GM19239 (cell line): ENCODE measurements at regions not wholly inside any gene's neighbourhood (a gene's known extent, or its start where the extent isn't known, plus 50 kb on each side); places are given as distances from the start of the nearest gene placed in this dataset.
"Not testable (repeated sequence)": the region's sequence is repeated elsewhere in the genome, so short reads cannot be mapped to it uniquely, and the experiment has no call there.

Experiments used
- DNase-seq: peaks from one replicate; pipeline ENCODE4 v3.0.0; 2011; ENCODE audit warnings: low spot score; ENCODE audit not compliant: insufficient read length
- FAIRE-seq: peaks from 2 replicates; lab custom pipeline; 2011; peaks lifted over from hg19 to GRCh38; lab: Jason Lieb, UNC

DNA sequence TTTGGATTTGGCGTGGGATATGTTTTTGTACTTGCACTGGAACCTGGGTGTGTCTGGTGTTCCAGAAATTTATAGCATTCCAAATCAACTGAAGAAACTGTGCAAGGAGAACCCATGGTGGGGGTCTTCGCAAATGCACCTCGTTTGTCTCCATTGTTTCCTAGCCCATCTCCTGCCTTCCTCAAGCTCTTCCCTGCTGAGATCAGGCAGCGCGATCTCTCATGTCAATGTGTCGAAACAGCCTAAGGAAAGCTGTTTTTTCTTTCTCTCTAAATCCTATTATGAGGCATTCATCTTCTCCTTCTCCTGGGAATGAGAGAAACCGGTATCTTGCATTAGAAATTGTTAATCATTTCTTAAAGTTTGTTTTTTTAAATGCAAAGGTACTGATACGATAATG, 131.0 kb downstream of the KLF5 start:
- no peak for FAIRE-seq
- no peak for DNase-seq

DNA sequence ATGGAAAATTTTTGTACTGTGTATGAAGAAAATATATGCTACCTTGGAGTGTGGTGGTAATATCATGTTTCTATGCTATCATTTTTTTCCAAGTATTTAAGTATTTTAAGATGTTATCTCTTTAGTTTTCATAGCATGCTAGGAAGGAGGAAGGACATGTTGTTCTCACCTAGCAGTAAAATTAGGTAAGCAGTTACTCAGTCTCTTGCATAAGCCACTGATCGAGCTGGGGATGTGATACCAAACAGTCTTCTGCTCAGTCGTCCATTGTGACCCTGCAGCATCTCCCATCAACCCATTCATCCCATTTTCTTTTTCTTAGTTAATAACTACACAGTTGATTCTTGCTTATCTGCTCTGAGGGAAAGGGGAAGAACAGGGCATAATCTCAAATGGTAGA, 130.6 kb downstream of the KLF5 start:
- no peak for DNase-seq
- FAIRE-seq, result no peak

DNA sequence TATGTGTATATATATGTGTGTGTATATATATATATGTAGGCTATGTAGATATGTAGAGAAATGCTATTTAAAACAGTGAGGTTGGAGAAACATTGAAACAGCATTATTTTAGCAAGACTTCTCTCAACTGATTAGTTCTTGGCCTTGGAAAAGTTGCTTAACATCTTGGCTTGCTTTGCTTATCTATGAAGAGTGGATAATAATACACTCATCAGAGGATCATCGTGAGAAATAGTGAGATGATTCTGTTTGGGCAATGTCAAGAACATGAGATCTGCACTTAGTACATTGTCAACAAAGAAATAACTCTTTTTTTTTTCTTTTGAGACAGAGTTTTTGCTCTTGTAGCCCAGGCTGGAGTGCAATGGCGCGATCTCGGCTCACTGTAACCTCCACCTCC, 128.3 kb downstream of the KLF5 start:
- FAIRE-seq, result no peak
- DNase-seq, result no peak

DNA sequence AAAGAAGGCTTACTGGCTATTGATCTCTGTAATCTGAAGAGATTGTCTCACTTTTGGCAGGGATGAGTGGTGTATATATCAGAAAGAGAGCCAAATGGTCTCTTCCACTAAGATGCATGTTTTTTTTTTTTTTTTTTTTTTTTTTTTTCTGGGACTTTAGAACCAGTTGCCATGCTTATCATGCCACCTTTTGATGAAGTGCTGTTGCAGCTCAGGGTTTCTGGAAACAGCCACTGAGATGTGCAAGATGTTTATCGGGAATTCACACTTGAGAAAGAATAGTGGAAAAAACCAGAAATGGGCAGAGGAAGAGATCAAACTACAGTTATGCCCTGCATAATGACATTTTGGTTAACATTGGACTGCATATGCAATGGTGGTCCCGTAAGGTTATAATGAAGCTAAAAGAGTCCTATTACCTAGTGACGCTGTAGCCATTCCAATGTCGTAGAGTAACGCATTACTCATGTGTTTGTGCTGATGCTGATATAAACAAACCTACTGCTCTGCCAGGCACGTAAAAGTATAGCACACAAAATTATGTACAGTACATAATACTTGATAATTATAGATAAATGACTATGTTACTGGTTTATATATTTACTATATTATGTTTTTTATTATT, 121.0 kb downstream of the KLF5 start:
- DNase-seq (no peak), FAIRE-seq (no peak)

DNA sequence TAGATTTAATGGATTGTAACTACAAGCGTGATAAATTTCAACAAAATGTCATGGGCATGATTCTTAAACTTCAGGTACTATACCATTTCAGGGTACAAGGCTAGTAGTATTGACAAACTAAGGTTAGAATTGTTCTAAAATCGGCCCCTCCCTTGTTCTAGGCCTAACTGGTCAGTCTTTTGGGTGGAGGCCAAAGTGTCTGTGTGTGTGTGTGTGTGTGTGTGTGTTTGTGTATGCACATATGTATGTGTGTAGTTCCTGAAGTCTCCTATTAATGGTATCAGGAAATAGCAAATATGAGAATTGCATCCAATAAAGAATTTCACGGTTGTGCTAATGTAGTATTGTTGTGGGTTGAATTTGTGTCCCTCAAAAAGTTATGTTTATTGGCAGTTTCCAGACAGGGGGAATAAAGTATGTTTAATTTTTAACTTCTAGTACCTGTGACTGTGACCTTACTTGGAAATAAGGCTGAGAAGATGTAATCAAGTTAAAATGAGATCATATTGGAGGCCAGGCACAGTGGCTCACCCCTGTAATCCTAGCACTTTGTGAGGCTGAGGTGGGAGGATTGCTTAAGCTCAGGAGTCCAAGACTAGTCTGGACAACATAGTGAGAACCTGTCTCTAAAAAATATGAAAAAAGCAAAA, 119.2 kb downstream of the KLF5 start:
- DNase-seq, result no peak
- FAIRE-seq, result no peak

DNA sequence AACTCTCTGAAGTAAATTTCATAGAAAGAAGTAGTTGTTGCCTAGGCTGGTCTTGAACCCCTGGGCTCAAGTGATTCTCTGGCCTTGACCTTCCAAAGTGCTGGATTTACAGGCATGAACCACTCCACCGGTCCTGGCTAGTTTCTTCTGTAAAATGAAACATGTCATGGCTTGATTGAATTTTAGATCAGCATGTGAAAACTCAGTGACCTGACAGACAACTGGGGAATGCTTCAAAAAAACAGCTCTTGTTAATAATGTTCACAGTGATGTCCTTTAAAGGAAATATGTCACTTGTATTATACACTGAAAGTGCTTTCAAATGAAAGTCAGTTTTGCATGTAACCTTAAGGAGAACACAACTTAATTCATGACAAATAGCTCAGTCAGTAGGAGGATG, 118.2 kb downstream of the KLF5 start:
- FAIRE-seq (no peak), DNase-seq (no peak)

DNA sequence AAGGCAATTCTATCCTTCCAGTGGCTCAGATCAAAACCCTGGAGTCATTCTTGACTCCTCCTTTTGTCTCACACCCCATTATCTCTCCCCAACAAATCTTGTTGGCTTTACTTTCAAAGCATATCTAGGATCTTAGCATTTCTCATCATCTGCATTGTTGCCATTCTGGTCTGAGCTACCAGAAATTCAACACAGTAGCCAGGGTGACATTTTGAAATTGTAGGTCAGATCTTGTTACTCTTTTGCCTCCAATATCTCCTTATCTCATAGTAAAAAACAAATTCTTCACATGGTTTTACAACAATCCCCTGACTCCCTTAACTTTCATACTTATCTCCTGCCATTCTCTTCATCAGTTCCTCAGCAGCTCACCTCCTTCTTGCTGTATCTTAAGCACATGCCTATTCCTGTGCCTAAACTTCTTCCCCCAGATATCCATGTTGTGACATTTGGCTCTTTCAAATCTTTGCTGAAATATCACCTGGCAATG, 115.8 kb downstream of the KLF5 start:
- DNase-seq (no peak), FAIRE-seq (no peak)

DNA sequence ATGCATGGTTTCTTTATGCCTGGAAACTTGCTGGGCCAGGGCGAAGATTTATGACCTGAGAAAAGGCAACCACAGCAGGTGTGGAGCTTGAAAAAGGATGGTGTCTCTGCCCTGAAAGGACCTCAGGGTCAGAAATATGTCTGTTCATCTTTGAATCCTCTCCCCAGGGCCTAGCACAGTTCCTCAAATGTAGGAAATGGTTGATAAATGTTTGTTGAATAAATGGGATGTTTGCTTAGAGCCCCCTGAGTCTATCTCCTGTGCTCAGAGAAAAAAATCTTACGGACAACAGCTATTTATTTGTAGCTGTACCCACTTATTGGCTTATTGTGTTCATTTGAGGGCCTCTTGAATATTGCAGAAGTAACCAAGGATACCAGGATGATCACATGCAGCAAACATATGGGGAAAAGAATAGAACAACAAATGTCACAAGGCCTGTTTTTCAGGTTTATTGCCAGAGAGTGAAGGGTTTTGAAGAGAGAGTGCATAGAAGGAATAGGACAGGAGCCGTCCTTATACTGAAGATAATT, 114.5 kb downstream of the KLF5 start:
- no peak for DNase-seq
- no peak for FAIRE-seq

DNA sequence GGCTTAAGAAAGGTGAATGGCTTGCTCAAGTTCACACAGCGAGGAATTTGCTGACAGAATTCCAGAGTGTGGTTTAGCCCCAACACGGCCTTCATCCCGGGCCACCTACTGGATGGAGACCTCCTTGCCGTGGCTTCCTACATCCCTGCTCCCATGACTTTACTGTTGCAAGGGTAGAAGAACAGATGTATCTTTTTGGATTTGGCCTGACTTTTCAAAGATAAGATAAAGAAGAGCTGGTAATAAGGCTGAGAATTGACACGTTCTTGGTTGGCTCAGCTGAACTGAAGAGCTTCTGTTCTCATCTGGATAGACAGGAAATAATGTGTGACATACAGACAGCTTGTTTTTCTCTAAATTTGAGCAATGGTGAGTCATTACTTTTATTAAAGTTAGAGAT, 113.1 kb downstream of the KLF5 start:
- FAIRE-seq, result no peak
- no peak for DNase-seq

DNA sequence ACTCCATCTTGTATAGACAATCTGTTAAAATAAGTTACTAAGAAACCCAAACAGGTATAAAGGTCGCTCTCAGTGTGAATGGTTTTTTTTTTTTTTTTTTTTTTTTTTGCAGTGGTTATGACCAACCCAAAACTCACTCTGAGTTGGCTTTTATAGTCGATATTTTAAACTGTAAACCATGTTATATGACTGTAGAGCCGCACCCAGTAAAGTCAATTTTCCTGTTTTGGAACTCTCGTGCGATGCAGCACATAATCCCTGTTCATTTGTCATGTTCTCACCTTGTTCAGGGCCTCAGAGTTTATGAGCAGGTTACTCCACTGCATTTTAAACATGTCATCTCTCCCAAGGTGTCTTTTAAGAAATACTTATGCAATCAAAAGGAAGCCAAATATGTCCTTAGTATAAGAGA, 112.5 kb downstream of the KLF5 start:
- FAIRE-seq, result no peak

DNA sequence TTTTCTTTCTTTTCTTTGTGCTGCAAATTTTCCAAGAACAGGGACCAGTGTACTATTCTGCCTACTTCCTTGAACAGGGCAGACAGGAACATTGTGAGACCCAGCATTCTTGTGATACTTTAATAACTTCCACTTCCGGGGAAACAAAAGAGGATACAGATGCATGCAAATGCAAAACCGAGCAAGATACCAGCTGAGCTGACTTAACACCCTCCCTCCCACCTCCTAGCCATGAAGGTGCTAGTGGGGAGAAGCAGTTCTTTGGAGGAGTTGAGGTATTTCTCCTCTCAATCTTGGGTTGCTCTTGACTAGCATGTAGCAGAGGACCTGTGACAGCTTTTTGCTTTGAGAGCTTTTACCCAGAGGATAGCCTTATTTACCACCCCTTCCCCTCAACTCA, 111.2 kb downstream of the KLF5 start:
- FAIRE-seq (no peak), DNase-seq (no peak)

More for the DNA sequence above, 112.5 kb downstream of the KLF5 start:
- no peak for DNase-seq

DNA sequence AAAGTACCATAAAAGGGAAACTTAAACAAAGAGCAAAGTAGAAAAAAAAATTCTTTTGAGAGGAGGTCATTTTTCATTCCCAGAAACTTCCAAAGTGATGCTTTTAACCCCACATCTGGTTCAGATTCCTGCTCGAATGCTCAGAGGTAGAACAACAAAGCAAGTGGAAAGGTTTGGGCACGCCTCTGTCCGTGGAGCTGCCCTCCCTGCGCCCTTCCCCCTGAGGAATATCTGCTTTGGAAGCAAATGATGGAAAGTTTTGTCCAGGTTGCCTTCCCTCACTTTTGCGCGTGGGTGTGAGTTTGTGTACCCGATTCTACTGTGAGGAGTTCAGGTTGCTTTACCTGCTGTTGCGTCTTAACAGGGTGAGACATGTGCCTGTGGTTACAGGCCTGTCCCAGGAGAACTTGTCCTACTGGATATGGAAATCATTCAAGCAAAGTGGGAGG, 110.2 kb downstream of the KLF5 start:
- FAIRE-seq, result no peak

DNA sequence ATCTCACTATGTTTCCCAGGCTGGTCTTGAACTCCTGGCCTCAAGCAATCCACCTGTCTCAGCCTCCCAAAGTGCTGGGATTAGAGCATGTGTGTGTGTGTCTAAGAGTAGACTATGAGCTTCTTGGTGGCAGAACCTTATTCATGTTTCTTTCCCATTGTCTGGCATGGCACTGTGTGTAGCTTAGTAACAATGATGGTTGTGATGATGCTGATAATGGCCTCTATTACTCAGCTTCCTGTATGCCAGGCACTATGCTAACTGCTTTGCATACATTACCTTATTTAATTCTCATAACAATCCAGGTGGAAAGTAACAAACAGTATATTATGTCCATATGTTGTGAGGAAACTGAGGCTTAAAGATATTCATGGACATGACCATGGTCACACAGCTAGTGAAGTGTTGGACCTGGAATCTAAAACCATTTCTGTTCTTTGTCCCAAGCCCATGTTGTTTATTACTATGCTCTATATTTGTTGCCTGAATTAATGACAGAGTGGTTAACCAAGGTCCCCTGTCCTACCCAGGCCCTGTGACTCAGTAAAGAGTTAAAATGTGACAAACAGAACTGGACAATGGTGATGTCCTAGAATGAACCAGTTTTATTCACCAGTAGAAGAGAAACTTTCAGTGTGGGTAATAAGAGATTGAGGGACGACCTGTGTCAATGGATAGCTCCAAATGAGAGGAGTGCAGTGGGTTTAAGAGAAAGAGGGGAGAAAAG, 109.6 kb downstream of the KLF5 start:
- FAIRE-seq, result no peak
- no peak for DNase-seq

More for the DNA sequence above, 110.2 kb downstream of the KLF5 start:
- DNase-seq, result no peak

DNA sequence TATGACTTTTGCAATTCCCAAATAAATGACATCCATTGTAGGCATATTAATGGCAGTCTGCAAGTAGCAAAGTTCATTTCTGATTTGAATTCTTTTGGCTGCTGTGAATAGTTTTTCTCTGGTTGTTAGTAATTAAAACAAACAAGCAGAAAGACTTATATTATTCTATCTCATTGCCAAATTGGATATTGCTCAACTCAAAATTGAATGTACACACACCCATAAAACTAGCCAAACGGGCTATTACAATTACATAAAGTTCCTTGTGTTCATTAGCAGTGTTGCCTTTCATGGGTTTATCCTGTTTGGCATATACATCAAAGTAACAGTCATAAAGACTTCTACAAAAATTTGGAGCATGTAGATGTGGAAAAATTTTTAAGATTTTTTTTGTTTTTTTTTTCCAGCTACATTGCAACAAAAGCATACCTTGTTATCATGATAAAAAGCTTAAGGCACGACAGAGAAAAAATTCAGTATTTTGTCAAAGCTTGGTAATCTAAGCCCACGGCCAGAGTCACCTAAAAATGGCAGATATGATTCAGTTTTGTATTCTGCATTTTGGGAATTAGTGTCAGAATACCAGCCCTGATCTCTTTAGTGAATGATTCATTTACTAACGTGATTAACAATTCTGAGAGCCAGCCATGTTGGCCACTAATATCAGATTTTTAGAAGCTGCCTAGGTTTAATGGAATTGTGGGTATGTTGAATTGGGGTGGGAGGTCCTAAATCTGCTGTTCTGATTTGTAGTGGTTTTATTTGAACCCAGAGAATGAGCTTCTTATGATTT, 108.4 kb downstream of the KLF5 start:
- FAIRE-seq, result no peak
- DNase-seq, result no peak

DNA sequence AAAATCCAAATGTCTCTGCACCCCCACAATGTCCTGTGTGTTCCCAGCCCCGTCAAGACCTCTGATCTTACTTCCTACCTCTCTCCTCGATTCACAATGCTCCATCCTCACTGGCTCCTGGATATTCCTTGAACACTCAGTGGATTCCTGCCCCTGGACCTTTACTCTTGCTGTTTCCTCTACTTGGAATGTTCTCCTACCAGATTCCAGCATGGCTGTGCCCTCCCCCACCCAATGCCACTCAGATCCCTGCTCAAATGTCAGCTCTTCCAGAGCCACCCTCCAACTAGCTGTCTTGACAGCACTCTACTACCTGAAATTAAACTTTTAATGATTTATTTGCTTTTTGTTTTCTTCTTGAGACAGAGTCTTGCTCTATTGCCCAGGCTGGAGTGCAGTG, 107.4 kb downstream of the KLF5 start:
- DNase-seq (no peak), FAIRE-seq (no peak)

DNA sequence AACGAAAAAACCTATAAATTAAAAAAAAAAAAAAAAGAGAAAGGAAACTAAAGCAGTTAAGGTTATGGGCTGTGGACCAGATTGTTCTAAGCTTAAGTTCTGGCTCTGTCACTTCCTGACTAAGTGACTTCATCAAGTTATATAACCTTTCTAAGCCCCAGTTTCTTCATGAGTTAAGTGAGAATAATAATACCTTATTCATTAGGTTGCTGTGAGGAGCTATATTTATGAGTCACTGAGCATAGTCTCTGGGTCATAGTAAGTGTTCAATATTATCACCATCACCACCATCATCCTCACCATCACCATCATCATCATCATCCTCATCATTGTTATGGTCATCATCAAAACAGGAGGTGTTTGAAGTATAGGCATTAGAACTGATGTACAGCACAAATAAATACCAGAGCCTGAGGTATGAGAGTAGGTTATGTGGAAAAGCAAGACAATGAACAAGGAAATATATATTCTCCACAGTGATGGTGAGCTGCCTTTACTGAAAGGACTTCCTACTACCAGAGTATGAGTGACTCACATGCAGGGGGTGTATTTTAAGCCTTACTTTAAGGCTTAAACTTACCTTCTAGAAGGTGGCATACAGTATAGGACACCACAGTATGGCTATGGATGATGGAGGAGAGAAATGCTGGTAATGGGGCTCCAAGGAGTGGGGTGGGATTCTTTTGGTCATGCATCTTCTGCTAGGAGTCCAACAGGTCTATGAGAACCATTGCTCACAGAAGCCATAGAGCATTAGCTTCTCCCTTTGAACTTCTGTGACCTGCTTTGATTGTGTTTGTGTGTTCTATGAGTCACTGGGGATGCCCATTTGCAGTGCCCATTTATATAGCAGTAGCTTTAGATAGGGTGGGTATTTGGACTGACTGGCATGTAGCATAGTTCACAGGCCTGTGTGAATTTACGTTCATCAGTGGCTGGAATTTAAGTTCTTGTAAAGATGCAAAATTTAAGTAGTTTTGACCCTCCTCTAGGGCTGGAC, 104.4 kb downstream of the KLF5 start:
- FAIRE-seq (no peak), DNase-seq (no peak)

DNA sequence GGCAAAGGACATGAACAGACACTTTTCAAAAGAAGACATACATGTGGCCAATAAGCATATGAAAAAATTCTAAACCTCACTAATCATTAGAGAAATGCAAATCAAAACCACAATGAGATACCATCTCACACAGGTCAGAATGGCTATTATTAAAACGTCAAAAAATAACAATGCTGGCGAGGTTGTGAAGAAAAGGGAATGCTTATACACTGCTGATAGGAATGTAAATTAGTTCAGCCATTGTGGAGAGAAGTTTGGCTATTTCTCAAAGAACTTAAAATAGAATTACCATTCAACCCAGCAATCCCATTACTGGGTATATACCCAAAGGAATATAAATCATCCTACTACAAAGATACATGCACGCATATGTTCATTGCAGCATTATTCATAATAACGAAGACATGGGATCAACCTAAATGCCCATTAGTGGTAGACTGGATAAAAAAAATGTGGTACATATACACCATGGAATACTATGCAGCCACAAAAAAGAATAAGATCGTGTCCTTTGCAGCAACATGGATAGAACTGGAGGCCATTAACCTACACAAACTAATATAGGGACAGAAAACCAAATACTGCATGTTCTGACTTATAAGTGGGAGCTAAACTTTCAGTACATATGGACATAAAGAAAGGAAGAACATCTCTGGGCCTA, 101.7 kb downstream of the KLF5 start:
- not testable (repeated sequence) for FAIRE-seq, DNase-seq

DNA sequence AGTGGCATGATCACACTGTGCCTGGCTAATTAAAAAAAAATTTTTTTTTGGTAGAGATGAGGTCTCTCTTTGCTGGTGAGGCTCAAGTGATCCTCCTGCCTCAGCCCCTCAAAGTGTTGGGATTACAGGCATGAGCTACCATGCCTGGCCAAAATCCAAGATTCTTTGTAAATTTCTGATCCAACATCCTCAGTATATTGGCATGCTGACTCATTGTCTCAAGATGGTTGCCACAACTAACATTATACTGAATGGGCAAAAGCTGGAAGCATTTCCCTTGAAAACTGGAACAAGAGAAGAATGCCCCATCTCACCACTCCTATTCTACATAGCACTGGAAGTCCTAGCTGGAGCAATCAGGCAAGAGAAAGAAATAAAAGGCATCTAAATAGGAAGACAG, 100.0 kb downstream of the KLF5 start:
- FAIRE-seq, result no peak
- no peak for DNase-seq

DNA sequence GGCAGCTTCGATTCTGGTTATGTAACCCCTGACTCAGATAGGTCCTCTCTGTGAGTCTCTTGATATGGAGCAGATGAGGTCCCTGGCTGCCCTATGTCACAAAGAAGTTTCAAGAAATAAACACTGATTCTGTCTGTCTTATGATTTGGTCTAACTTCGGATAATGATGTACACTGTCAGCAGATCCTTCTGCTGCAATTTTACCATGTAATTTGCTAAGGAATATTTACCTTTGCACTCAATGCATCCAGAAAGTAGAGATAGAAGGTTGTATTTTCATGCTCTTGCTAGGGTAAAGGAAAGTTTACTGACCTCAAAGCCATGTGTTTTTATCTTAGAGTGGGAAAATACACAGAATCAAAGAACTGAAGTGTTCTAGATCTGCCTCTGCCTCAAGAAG, 98.2 kb downstream of the KLF5 start:
- no peak for FAIRE-seq
- no peak for DNase-seq
